Gastrocnemius medialis (tissue), 4 donors: ENCODE measurements at regions not wholly inside any gene's neighbourhood (a gene's known extent, or its start where the extent isn't known, plus 50 kb on each side); places are given as distances from the start of the nearest gene placed in this dataset.

ENCODE experiments used
- POLR2A ChIP-seq, 2 donors: fragments of 450-650 bp; IDR thresholded peaks; one replicate each; pipeline ENCODE4 v1.6.1; 2017; ENCODE audit warnings: antibody characterized with exemption in 2 of 2, mild to moderate bottlenecking in 2 of 2, moderate library complexity in 2 of 2
- TF ChIP-seq, protein P1 (sequence below), 5 experiments: fragments of 450-650 bp in 3 of 5; fragments of 200-600 bp in 2 of 5; sonication (generic) in 2 of 5; IDR thresholded peaks in 4 of 5; conservative IDR thresholded peaks in 1 of 5; 1 replicate in 4 of 5; 2 replicates in 1 of 5; pipeline ENCODE4 v1.5.1; 2016 to 2019; ENCODE audit warnings: antibody characterized with exemption in 5 of 5, mild to moderate bottlenecking in 3 of 5, moderate library complexity in 3 of 5

DNA sequence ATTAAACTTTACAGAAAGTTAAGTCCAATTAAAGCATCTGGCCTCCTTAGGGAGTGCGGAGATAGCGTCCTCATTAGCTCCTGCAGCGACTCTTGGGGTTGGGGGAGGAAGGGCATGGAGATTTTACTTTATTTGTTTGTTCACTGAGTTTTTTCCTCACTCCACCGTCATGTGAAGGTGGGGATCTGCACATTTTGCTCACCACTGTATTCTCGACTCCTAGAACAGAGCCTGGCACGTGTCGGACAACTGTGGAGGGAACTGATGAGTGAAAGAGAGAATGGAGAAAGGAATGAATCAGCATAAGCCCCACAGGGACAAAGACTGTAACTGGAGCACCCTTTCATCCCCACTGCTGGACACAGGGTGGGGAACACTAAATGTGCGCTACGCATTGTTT, 205.1 kb upstream of the TSHZ3 start:
- TF ChIP-seq, protein P1, sequence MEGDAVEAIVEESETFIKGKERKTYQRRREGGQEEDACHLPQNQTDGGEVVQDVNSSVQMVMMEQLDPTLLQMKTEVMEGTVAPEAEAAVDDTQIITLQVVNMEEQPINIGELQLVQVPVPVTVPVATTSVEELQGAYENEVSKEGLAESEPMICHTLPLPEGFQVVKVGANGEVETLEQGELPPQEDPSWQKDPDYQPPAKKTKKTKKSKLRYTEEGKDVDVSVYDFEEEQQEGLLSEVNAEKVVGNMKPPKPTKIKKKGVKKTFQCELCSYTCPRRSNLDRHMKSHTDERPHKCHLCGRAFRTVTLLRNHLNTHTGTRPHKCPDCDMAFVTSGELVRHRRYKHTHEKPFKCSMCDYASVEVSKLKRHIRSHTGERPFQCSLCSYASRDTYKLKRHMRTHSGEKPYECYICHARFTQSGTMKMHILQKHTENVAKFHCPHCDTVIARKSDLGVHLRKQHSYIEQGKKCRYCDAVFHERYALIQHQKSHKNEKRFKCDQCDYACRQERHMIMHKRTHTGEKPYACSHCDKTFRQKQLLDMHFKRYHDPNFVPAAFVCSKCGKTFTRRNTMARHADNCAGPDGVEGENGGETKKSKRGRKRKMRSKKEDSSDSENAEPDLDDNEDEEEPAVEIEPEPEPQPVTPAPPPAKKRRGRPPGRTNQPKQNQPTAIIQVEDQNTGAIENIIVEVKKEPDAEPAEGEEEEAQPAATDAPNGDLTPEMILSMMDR (IDR thresholded peaks at IDR 0.05 in 4 of 5, conservative IDR thresholded peaks at IDR 0.05 in 1 of 5): no peak
- TF ChIP-seq POLR2A (IDR thresholded peaks at IDR 0.05): no peak
